Nephron progenitor cell (in vitro differentiated cells): ENCODE measurements at regions not wholly inside any gene's neighbourhood (a gene's known extent, or its start where the extent isn't known, plus 50 kb on each side); places are given as distances from the start of the nearest gene placed in this dataset.

Experiments
- DNase-seq: peaks from one replicate; pipeline ENCODE4 v3.0.0; 2021
- H3K27ac Mint-ChIP-seq: 2 replicates; pipeline ENCODE4 v1.8.0; 2021; ENCODE audit warnings: mild to moderate bottlenecking, moderate library complexity, mixed read lengths
- H3K27me3 Mint-ChIP-seq: 2 replicates; pipeline ENCODE4 v1.8.0; 2021; ENCODE audit warnings: mild to moderate bottlenecking, low read depth, mixed read lengths; ENCODE audit not compliant: poor library complexity
- H3K36me3 Mint-ChIP-seq: 2 replicates; pipeline ENCODE4 v1.8.0; 2021; ENCODE audit warnings: low read depth, mixed read lengths
- H3K4me1 Mint-ChIP-seq: 2 replicates; pipeline ENCODE4 v1.8.0; 2021; ENCODE audit warnings: mixed read lengths
- H3K4me3 Mint-ChIP-seq: 2 replicates; pipeline ENCODE4 v1.8.0; 2021; ENCODE audit warnings: mild to moderate bottlenecking, moderate library complexity, mixed read lengths
- H3K9me3 Mint-ChIP-seq: 2 replicates; pipeline ENCODE4 v1.8.0; 2021; ENCODE audit warnings: mild to moderate bottlenecking, moderate library complexity, mixed read lengths
- CTCF ChIP-seq: fragments of 200-600 bp; sonication (generic); IDR thresholded peaks from 2 replicates; pipeline ENCODE4 v1.5.0; 2021; ENCODE audit warnings: antibody characterized with exemption

GRCh38 chr11:15882876-15883454 lies 473.4 kb downstream of the SOX6 start:
- peaks cover 60% of the 10 kb centered on the region for H3K4me1 Mint-ChIP-seq
- H3K27me3 Mint-ChIP-seq = peaks cover 16% of the 10 kb centered on the region
- no peak overlapping the region for H3K4me3 Mint-ChIP-seq
- peak overlapping the region; percentile 16 for H3K27ac Mint-ChIP-seq
- H3K36me3 Mint-ChIP-seq = no peaks in the 10 kb centered on the region
- H3K9me3 Mint-ChIP-seq = peaks cover 3% of the 10 kb centered on the region
- no peak for DNase-seq
- TF ChIP-seq CTCF = no peak

GRCh38 chr11:15883455-15883920 lies 472.9 kb downstream of the SOX6 start:
- H3K4me3 Mint-ChIP-seq = no peak overlapping the region
- DNase-seq = no peak
- no peaks in the 10 kb centered on the region for H3K36me3 Mint-ChIP-seq
- peaks cover 16% of the 10 kb centered on the region for H3K27me3 Mint-ChIP-seq
- H3K27ac Mint-ChIP-seq = no peak overlapping the region
- TF ChIP-seq CTCF = no peak
- peaks cover 64% of the 10 kb centered on the region for H3K4me1 Mint-ChIP-seq
- peaks cover 2% of the 10 kb centered on the region for H3K9me3 Mint-ChIP-seq

GRCh38 chr11:15884141-15884540 lies 472.2 kb downstream of the SOX6 start:
- no peak overlapping the region for H3K4me3 Mint-ChIP-seq
- peaks cover 71% of the 10 kb centered on the region for H3K4me1 Mint-ChIP-seq
- no peak for TF ChIP-seq CTCF
- H3K36me3 Mint-ChIP-seq = no peaks in the 10 kb centered on the region
- no peak for DNase-seq
- H3K27me3 Mint-ChIP-seq = peaks cover 15% of the 10 kb centered on the region
- H3K9me3 Mint-ChIP-seq = no peaks in the 10 kb centered on the region
- no peak overlapping the region for H3K27ac Mint-ChIP-seq

GRCh38 chr11:15884777-15885540 lies 471.4 kb downstream of the SOX6 start:
- Mint-ChIP-seq H3K4me3 (peak overlapping the region; percentile 55), H3K9me3 (no peaks in the 10 kb centered on the region)
- peak; percentile 44 for DNase-seq

GRCh38 chr11:15885854-15886253 lies 470.5 kb downstream of the SOX6 start:
- Mint-ChIP-seq H3K4me1 (peaks cover 83% of the 10 kb centered on the region), H3K27ac (peak overlapping the region; percentile 10), H3K27me3 (peaks cover 4% of the 10 kb centered on the region), H3K36me3 (no peaks in the 10 kb centered on the region), H3K9me3 (no peaks in the 10 kb centered on the region), H3K4me3 (peak overlapping the region; percentile 22)
- no peak for DNase-seq
- no peak for TF ChIP-seq CTCF

More at GRCh38 chr11:15884777-15885540, 471.4 kb downstream of the SOX6 start:
- H3K27ac Mint-ChIP-seq = no peak overlapping the region
- H3K27me3 Mint-ChIP-seq = peaks cover 7% of the 10 kb centered on the region
- TF ChIP-seq CTCF = no peak
- H3K4me1 Mint-ChIP-seq = peaks cover 75% of the 10 kb centered on the region
- H3K36me3 Mint-ChIP-seq = no peaks in the 10 kb centered on the region
